MM.1S (cell line): ENCODE measurements at regions not wholly inside any gene's neighbourhood (a gene's known extent, or its start where the extent isn't known, plus 50 kb on each side); places are given as distances from the start of the nearest gene placed in this dataset.

Experiments
- EZH2 ChIP-seq: fragments of 300-600 bp; sonication (generic); optimal IDR thresholded peaks from 2 replicates; pipeline ENCODE3; 2017; ENCODE audit warnings: low read depth, mild to moderate bottlenecking, antibody characterized with exemption, low read length, mixed read lengths
- EZH2phosphoT487 ChIP-seq: fragments of 300-600 bp; sonication (generic); IDR thresholded peaks from 2 replicates; pipeline ENCODE4 v1.6.1; 2018; ENCODE audit warnings: antibody characterized with exemption, low read length
- TF ChIP-seq, protein P1 (sequence below): fragments of 300-600 bp; sonication (generic); IDR thresholded peaks from 2 replicates; pipeline ENCODE4 v1.5.1; 2016; ENCODE audit warnings: antibody characterized with exemption, low read length, mixed read lengths

GRCh38 chr3:182117131-182117530, 405.4 kb downstream of the SOX2 start:
- TF ChIP-seq, protein P1, sequence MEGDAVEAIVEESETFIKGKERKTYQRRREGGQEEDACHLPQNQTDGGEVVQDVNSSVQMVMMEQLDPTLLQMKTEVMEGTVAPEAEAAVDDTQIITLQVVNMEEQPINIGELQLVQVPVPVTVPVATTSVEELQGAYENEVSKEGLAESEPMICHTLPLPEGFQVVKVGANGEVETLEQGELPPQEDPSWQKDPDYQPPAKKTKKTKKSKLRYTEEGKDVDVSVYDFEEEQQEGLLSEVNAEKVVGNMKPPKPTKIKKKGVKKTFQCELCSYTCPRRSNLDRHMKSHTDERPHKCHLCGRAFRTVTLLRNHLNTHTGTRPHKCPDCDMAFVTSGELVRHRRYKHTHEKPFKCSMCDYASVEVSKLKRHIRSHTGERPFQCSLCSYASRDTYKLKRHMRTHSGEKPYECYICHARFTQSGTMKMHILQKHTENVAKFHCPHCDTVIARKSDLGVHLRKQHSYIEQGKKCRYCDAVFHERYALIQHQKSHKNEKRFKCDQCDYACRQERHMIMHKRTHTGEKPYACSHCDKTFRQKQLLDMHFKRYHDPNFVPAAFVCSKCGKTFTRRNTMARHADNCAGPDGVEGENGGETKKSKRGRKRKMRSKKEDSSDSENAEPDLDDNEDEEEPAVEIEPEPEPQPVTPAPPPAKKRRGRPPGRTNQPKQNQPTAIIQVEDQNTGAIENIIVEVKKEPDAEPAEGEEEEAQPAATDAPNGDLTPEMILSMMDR, result no peak
- TF ChIP-seq EZH2, result no peak
- TF ChIP-seq EZH2phosphoT487, result no peak
